SU-DHL-6 (cell line): ENCODE measurements at regions not wholly inside any gene's neighbourhood (a gene's known extent, or its start where the extent isn't known, plus 50 kb on each side); places are given as distances from the start of the nearest gene placed in this dataset.

Source experiments
- H2AFZ ChIP-seq: fragments of 200-600 bp; sonication (generic); 2 replicates; pipeline ENCODE4 v1.6.1; 2014; ENCODE audit warnings: low read depth, mild to moderate bottlenecking, moderate library complexity, mixed read lengths, antibody characterized with exemption, low read length; ENCODE audit not compliant: severe bottlenecking
- H3F3A ChIP-seq: fragments of 200-600 bp; shearing (Covaris generic); 2 replicates; pipeline ENCODE4 v1.6.0; 2016; ENCODE audit warnings: antibody characterized with exemption, mild to moderate bottlenecking; ENCODE audit not compliant: insufficient read depth
- H3K27ac ChIP-seq: fragments of 200-600 bp; sonication (generic); 2 replicates; pipeline ENCODE4 v1.5.1; 2016; ENCODE audit warnings: low read depth, mild to moderate bottlenecking, low read length, moderate library complexity, mixed read lengths
- H3K27me3 ChIP-seq: fragments of 200-600 bp; sonication (generic), shearing (Covaris generic); 2 replicates; pipeline ENCODE4 v1.6.0; 2014; ENCODE audit warnings: mild to moderate bottlenecking, low read length
- H3K36me3 ChIP-seq: fragments of 200-600 bp; sonication (generic); 2 replicates; pipeline ENCODE4 v1.6.1; 2014; ENCODE audit warnings: mild to moderate bottlenecking, low read length, mixed read lengths
- H3K4me2 ChIP-seq: fragments of 300-600, 200-600 bp; shearing (Covaris generic), sonication (generic); 2 replicates; pipeline ENCODE4 v1.6.0; 2014; ENCODE audit warnings: low read length, low read depth, mild to moderate bottlenecking; ENCODE audit not compliant: poor library complexity, severe bottlenecking
- H3K4me3 ChIP-seq: fragments of 200-600 bp; sonication (generic); 2 replicates; pipeline ENCODE4 v1.5.1; 2014; ENCODE audit warnings: antibody characterized with exemption, low read length, mild to moderate bottlenecking, mixed read lengths; ENCODE audit not compliant: insufficient read depth, poor library complexity, severe bottlenecking
- H3K79me2 ChIP-seq: fragments of 200-600 bp; sonication (generic); 2 replicates; pipeline ENCODE4 v1.6.1; 2014; ENCODE audit warnings: mild to moderate bottlenecking, low read length, moderate library complexity; ENCODE audit not compliant: insufficient read depth
- H3K9ac ChIP-seq: fragments of 200-600 bp; sonication (generic); 2 replicates; pipeline ENCODE4 v1.7.0; 2014; ENCODE audit warnings: mild to moderate bottlenecking, low read length
- H3K9me2 ChIP-seq: fragments of 200-600 bp; sonication (generic); replicated peaks from 2 replicates; pipeline ENCODE4 v1.6.1; 2014; ENCODE audit warnings: low read length; ENCODE audit not compliant: insufficient read depth
- H3K9me3 ChIP-seq: fragments of 200-600 bp; sonication (generic); 2 replicates; pipeline ENCODE4 v1.6.1; 2014; ENCODE audit warnings: low read length, mixed read lengths; ENCODE audit not compliant: insufficient read depth
- H4K20me1 ChIP-seq: fragments of 200-600 bp; sonication (generic); 2 replicates; pipeline ENCODE4 v1.6.1; 2014; ENCODE audit warnings: low read depth, mild to moderate bottlenecking, antibody characterized with exemption, low read length, moderate library complexity, mixed read lengths
- EZH2phosphoT487 ChIP-seq: fragments of 200-600 bp; sonication (generic), shearing (Covaris generic); conservative IDR thresholded peaks from 2 replicates; pipeline ENCODE4 v1.6.1; 2018; ENCODE audit warnings: mild to moderate bottlenecking, antibody characterized with exemption, low read length, moderate library complexity, mixed read lengths
- TF ChIP-seq, protein P1 (sequence below): fragments of 200-600 bp; sonication (generic); IDR thresholded peaks from one replicate; pipeline ENCODE4 v1.5.1; 2017; ENCODE audit warnings: antibody characterized with exemption, mild to moderate bottlenecking, low read length, moderate library complexity; ENCODE audit not compliant: insufficient read depth, poor library complexity, severe bottlenecking

DNA sequence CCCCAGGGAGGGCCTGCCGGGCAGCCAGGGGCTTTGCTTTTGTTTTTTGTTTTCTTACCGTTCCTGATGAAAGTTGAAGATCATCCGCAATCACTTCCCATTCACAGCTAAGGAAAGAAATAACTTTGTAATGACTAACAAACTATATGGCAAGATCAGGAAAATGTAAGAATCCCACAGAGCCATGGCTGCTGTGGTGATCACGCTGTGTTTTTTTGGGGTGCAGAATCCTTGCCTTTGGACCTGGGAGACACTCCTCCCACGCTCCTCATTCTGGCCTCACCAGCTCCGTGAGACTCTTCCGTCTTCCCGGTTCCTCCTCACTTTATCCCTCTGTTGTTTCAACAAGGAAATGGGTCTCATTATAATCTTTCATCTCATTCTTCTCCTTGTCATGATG is 443.0 kb upstream of the MGMT start:
- H2AFZ ChIP-seq: no peak overlapping the region
- no peak for TF ChIP-seq EZH2phosphoT487
- H3K9me3 ChIP-seq: no peaks in the 10 kb centered on the region

DNA sequence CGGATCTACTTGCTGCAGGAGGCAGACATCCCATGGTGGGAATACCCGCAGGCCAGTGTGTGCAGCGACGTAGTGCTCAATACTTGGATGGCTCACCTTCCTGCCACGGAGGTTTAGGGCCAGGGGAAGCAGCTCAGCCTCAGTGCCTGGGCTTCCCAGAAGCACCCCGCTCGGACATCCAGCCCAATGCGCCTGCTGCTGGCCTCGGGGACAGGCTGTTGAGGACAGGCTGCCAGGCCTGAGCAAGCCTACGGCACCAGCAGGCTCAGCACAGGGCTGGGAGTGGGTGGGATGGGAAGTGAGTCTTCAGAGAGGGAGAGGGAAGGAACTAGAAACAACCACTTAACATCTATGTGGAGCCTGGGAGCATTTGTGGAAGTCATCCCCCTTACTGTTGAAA is 441.3 kb upstream of the MGMT start:
- no peak overlapping the region for H3K27ac ChIP-seq
- no peaks in the 10 kb centered on the region for H4K20me1 ChIP-seq
- no peaks in the 10 kb centered on the region for H3K36me3 ChIP-seq
- no peak overlapping the region for H3K9ac ChIP-seq
- H3K4me3 ChIP-seq: no peak overlapping the region
- no peaks in the 10 kb centered on the region for H3F3A ChIP-seq
- no peaks in the 10 kb centered on the region for H3K9me2 ChIP-seq
- no peaks in the 10 kb centered on the region for H3K79me2 ChIP-seq
- no peak overlapping the region for H2AFZ ChIP-seq
- no peaks in the 10 kb centered on the region for H3K9me3 ChIP-seq
- TF ChIP-seq EZH2phosphoT487: no peak
- TF ChIP-seq, protein P1, sequence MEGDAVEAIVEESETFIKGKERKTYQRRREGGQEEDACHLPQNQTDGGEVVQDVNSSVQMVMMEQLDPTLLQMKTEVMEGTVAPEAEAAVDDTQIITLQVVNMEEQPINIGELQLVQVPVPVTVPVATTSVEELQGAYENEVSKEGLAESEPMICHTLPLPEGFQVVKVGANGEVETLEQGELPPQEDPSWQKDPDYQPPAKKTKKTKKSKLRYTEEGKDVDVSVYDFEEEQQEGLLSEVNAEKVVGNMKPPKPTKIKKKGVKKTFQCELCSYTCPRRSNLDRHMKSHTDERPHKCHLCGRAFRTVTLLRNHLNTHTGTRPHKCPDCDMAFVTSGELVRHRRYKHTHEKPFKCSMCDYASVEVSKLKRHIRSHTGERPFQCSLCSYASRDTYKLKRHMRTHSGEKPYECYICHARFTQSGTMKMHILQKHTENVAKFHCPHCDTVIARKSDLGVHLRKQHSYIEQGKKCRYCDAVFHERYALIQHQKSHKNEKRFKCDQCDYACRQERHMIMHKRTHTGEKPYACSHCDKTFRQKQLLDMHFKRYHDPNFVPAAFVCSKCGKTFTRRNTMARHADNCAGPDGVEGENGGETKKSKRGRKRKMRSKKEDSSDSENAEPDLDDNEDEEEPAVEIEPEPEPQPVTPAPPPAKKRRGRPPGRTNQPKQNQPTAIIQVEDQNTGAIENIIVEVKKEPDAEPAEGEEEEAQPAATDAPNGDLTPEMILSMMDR: no peak
- no peaks in the 10 kb centered on the region for H3K27me3 ChIP-seq
- no peak overlapping the region for H3K4me2 ChIP-seq

More for the DNA sequence above, 443.0 kb upstream of the MGMT start:
- no peak overlapping the region for H3K4me3 ChIP-seq
- no peak overlapping the region for H3K4me2 ChIP-seq
- no peaks in the 10 kb centered on the region for H3K36me3 ChIP-seq
- H4K20me1 ChIP-seq: no peaks in the 10 kb centered on the region
- H3F3A ChIP-seq: no peaks in the 10 kb centered on the region
- no peaks in the 10 kb centered on the region for H3K27me3 ChIP-seq
- H3K9ac ChIP-seq: no peak overlapping the region
- H3K27ac ChIP-seq: no peak overlapping the region
- no peaks in the 10 kb centered on the region for H3K9me2 ChIP-seq
- no peaks in the 10 kb centered on the region for H3K79me2 ChIP-seq

DNA sequence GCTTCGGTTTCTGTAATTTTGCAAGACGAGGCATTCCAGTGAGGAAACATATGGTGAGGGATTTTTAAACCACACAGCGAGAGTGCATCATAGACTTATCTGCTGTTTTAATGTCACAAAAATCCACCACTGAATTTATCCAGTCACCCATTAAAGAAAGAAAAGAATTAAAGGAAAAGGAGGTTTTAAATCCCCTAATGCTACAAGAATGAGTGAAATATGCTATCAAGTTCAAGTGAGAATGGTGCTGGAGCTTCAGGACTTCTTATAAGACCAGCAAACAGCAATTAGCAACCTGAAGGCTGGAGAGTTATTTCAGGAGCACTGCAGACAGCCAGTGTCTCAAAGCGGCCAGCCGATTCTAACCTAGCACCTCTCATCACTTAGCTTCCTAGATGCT is 439.1 kb upstream of the MGMT start:
- no peak overlapping the region for H3K27ac ChIP-seq

DNA sequence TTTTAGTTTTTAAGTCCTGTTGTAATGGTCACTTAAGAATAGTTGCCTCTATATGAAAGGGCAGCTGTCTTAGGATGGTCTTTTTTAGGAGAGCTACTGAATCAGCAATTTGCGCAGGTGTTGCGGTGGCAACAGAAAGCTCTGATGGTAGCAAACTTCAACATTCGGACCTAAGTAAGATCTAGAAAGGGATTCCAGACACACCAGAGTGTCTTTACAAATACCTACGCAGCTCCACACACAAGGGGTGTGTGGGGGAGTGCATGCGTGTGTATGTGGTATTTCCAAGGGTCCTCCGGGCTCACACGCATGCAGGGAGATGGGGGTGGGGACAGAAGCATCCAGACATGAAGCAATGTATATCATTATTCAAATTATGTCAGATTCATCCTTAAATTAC is 438.6 kb upstream of the MGMT start:
- Histone ChIP-seq H3K27ac (no peak overlapping the region), H3F3A (no peaks in the 10 kb centered on the region), H3K9me2 (no peaks in the 10 kb centered on the region), H3K4me2 (no peak overlapping the region), H4K20me1 (no peaks in the 10 kb centered on the region), H3K27me3 (no peaks in the 10 kb centered on the region), H3K36me3 (no peaks in the 10 kb centered on the region), H3K4me3 (no peak overlapping the region), H3K9me3 (no peaks in the 10 kb centered on the region), H2AFZ (no peak overlapping the region), H3K79me2 (no peaks in the 10 kb centered on the region), H3K9ac (no peak overlapping the region)
- no peak for TF ChIP-seq EZH2phosphoT487
- TF ChIP-seq, protein P1: no peak

More for the DNA sequence above, 439.1 kb upstream of the MGMT start:
- no peak overlapping the region for H2AFZ ChIP-seq
- H3K27me3 ChIP-seq: no peaks in the 10 kb centered on the region
- no peaks in the 10 kb centered on the region for H3K9me3 ChIP-seq
- H3K9me2 ChIP-seq: no peaks in the 10 kb centered on the region
- H3K36me3 ChIP-seq: no peaks in the 10 kb centered on the region
- no peak overlapping the region for H3K9ac ChIP-seq
- H3K79me2 ChIP-seq: no peaks in the 10 kb centered on the region
- H4K20me1 ChIP-seq: no peaks in the 10 kb centered on the region
- TF ChIP-seq, protein P1: no peak
- no peak for TF ChIP-seq EZH2phosphoT487
- no peaks in the 10 kb centered on the region for H3F3A ChIP-seq
- no peak overlapping the region for H3K4me3 ChIP-seq
- H3K4me2 ChIP-seq: no peak overlapping the region
